ENCODE measurements at regions not wholly inside any gene's neighbourhood (a gene's known extent, or its start where the extent isn't known, plus 50 kb on each side); places are given as distances from the start of the nearest gene placed in this dataset.

DNA sequence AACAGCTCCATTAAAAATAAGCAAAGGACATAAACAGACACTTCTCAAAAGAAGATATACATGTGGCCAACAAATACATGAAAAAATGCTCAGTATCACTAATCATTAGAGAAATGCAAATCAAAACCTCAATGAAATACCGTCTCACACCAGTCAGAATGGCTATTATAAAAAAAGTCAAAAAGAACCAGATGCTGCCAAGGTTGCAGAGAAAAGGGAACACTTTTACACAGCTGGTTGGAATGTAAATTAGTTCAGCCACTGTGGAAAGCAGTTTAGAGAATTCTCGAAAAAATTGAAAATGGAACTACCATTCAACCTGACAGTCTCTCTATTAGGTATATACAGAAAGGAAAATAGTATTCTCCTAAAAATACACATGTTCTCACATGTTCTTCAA lies 102.4 kb upstream of the FIBIN start:
- ATAC-seq (no peak), DNase-seq (ENCODE audit: low spot score) (no peak)
- Mint-ChIP-seq H3K27ac (no peak overlapping the region), H3K27me3 (ENCODE audit: low read depth) (no peaks in the 10 kb centered on the region), H3K9me3 (peaks cover 33% of the 10 kb centered on the region), H3K4me3 (no peak overlapping the region), H3K36me3 (peaks cover 13% of the 10 kb centered on the region), H3K4me1 (no peaks in the 10 kb centered on the region)
- TF ChIP-seq, protein P1, sequence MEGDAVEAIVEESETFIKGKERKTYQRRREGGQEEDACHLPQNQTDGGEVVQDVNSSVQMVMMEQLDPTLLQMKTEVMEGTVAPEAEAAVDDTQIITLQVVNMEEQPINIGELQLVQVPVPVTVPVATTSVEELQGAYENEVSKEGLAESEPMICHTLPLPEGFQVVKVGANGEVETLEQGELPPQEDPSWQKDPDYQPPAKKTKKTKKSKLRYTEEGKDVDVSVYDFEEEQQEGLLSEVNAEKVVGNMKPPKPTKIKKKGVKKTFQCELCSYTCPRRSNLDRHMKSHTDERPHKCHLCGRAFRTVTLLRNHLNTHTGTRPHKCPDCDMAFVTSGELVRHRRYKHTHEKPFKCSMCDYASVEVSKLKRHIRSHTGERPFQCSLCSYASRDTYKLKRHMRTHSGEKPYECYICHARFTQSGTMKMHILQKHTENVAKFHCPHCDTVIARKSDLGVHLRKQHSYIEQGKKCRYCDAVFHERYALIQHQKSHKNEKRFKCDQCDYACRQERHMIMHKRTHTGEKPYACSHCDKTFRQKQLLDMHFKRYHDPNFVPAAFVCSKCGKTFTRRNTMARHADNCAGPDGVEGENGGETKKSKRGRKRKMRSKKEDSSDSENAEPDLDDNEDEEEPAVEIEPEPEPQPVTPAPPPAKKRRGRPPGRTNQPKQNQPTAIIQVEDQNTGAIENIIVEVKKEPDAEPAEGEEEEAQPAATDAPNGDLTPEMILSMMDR (IDR thresholded peaks at IDR 0.05): no peak
- TF ChIP-seq, protein P2, sequence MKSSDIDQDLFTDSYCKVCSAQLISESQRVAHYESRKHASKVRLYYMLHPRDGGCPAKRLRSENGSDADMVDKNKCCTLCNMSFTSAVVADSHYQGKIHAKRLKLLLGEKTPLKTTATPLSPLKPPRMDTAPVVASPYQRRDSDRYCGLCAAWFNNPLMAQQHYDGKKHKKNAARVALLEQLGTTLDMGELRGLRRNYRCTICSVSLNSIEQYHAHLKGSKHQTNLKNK (CRISPR knock-in tag; IDR thresholded peaks at IDR 0.05): no peak
- TF ChIP-seq, protein P3, sequence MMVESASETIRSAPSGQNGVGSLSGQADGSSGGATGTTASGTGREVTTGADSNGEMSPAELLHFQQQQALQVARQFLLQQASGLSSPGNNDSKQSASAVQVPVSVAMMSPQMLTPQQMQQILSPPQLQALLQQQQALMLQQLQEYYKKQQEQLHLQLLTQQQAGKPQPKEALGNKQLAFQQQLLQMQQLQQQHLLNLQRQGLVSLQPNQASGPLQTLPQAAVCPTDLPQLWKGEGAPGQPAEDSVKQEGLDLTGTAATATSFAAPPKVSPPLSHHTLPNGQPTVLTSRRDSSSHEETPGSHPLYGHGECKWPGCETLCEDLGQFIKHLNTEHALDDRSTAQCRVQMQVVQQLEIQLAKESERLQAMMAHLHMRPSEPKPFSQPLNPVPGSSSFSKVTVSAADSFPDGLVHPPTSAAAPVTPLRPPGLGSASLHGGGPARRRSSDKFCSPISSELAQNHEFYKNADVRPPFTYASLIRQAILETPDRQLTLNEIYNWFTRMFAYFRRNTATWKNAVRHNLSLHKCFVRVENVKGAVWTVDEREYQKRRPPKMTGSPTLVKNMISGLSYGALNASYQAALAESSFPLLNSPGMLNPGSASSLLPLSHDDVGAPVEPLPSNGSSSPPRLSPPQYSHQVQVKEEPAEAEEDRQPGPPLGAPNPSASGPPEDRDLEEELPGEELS (CRISPR knock-in tag; IDR thresholded peaks at IDR 0.05): no peak
- TF ChIP-seq RELA (CRISPR knock-in tag; IDR thresholded peaks at IDR 0.05; ENCODE audit: borderline replicate concordance) (no peak), GTF2I (CRISPR knock-in tag; conservative IDR thresholded peaks at IDR 0.05) (no peak), ZNF121 (CRISPR knock-in tag; IDR thresholded peaks at IDR 0.05) (no peak), ESRRA (CRISPR knock-in tag; IDR thresholded peaks at IDR 0.05; ENCODE audit: borderline replicate concordance) (no peak), ZNF138 (CRISPR knock-in tag; conservative IDR thresholded peaks at IDR 0.05) (no peak), TEAD1 (CRISPR knock-in tag; IDR thresholded peaks at IDR 0.05) (no peak), ZNF416 (CRISPR knock-in tag; IDR thresholded peaks at IDR 0.05) (no peak), GRHL2 (CRISPR knock-in tag; IDR thresholded peaks at IDR 0.05; ENCODE audit: insufficient replicate concordance, severe bottlenecking) (no peak), TP53 (CRISPR knock-in tag; IDR thresholded peaks at IDR 0.05) (no peak), NFYB (CRISPR knock-in tag; conservative IDR thresholded peaks at IDR 0.05; ENCODE audit: low read depth) (no peak)
- TF ChIP-seq, protein P4, sequence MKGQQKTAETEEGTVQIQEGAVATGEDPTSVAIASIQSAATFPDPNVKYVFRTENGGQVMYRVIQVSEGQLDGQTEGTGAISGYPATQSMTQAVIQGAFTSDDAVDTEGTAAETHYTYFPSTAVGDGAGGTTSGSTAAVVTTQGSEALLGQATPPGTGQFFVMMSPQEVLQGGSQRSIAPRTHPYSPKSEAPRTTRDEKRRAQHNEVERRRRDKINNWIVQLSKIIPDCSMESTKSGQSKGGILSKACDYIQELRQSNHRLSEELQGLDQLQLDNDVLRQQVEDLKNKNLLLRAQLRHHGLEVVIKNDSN (CRISPR knock-in tag; IDR thresholded peaks at IDR 0.05): no peak
- TF ChIP-seq, protein P5, sequence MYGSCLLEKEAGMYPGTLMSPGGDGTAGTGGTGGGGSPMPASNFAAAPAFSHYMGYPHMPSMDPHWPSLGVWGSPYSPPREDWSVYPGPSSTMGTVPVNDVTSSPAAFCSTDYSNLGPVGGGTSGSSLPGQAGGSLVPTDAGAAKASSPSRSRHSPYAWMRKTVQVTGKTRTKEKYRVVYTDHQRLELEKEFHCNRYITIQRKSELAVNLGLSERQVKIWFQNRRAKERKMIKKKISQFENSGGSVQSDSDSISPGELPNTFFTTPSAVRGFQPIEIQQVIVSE (CRISPR knock-in tag; IDR thresholded peaks at IDR 0.05; ENCODE audit: borderline replicate concordance): no peak
- TF ChIP-seq, protein P6, sequence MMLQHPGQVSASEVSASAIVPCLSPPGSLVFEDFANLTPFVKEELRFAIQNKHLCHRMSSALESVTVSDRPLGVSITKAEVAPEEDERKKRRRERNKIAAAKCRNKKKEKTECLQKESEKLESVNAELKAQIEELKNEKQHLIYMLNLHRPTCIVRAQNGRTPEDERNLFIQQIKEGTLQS (CRISPR knock-in tag; conservative IDR thresholded peaks at IDR 0.05): no peak
- TF ChIP-seq, protein P7, sequence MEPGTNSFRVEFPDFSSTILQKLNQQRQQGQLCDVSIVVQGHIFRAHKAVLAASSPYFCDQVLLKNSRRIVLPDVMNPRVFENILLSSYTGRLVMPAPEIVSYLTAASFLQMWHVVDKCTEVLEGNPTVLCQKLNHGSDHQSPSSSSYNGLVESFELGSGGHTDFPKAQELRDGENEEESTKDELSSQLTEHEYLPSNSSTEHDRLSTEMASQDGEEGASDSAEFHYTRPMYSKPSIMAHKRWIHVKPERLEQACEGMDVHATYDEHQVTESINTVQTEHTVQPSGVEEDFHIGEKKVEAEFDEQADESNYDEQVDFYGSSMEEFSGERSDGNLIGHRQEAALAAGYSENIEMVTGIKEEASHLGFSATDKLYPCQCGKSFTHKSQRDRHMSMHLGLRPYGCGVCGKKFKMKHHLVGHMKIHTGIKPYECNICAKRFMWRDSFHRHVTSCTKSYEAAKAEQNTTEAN (CRISPR knock-in tag; IDR thresholded peaks at IDR 0.05): no peak
- TF ChIP-seq, protein P8, sequence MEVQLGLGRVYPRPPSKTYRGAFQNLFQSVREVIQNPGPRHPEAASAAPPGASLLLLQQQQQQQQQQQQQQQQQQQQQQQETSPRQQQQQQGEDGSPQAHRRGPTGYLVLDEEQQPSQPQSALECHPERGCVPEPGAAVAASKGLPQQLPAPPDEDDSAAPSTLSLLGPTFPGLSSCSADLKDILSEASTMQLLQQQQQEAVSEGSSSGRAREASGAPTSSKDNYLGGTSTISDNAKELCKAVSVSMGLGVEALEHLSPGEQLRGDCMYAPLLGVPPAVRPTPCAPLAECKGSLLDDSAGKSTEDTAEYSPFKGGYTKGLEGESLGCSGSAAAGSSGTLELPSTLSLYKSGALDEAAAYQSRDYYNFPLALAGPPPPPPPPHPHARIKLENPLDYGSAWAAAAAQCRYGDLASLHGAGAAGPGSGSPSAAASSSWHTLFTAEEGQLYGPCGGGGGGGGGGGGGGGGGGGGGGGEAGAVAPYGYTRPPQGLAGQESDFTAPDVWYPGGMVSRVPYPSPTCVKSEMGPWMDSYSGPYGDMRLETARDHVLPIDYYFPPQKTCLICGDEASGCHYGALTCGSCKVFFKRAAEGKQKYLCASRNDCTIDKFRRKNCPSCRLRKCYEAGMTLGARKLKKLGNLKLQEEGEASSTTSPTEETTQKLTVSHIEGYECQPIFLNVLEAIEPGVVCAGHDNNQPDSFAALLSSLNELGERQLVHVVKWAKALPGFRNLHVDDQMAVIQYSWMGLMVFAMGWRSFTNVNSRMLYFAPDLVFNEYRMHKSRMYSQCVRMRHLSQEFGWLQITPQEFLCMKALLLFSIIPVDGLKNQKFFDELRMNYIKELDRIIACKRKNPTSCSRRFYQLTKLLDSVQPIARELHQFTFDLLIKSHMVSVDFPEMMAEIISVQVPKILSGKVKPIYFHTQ (CRISPR knock-in tag; IDR thresholded peaks at IDR 0.05): no peak
- TF ChIP-seq, protein P9, sequence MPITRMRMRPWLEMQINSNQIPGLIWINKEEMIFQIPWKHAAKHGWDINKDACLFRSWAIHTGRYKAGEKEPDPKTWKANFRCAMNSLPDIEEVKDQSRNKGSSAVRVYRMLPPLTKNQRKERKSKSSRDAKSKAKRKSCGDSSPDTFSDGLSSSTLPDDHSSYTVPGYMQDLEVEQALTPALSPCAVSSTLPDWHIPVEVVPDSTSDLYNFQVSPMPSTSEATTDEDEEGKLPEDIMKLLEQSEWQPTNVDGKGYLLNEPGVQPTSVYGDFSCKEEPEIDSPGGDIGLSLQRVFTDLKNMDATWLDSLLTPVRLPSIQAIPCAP (CRISPR knock-in tag; IDR thresholded peaks at IDR 0.05): no peak
- ChIA-PET CTCF (no interaction called here), POLR2A (no interaction called here)

Data from WTC11 (cell line).